Neural cell (in vitro differentiated cells): ENCODE measurements at regions not wholly inside any gene's neighbourhood (a gene's known extent, or its start where the extent isn't known, plus 50 kb on each side); places are given as distances from the start of the nearest gene placed in this dataset.

Experiments
- H2AFZ ChIP-seq: fragments of 200-600, 300-800 bp; sonication (generic), shearing (Covaris generic); 2 replicates; pipeline ENCODE4 v1.6.0; 2014; ENCODE audit warnings: low read depth, mild to moderate bottlenecking, antibody characterized with exemption, low read length, moderate library complexity
- H3F3A ChIP-seq: fragments of 200-600 bp; shearing (Covaris generic); 2 replicates; pipeline ENCODE4 v1.6.1; 2016; ENCODE audit warnings: mild to moderate bottlenecking, moderate library complexity, mixed read lengths, antibody characterized with exemption, low read length; ENCODE audit not compliant: insufficient read depth, poor library complexity, severe bottlenecking
- H3K27ac ChIP-seq: fragments of 200-600, 300-800 bp; sonication (generic), shearing (Covaris generic); 2 replicates; pipeline ENCODE4 v1.5.1; 2014; ENCODE audit warnings: mild to moderate bottlenecking, low read length, moderate library complexity
- H3K27me3 ChIP-seq: fragments of 300-800, 200-600 bp; sonication (generic), shearing (Covaris generic); 2 replicates; pipeline ENCODE4 v1.6.0; 2014; ENCODE audit warnings: mild to moderate bottlenecking, low read depth, low read length, moderate library complexity; ENCODE audit not compliant: insufficient read depth
- H3K36me3 ChIP-seq: fragments of 300-800, 200-600 bp; sonication (generic), shearing (Covaris generic); 2 replicates; pipeline ENCODE4 v1.5.1; 2014; ENCODE audit warnings: mild to moderate bottlenecking, antibody characterized with exemption, low read length, moderate library complexity; ENCODE audit not compliant: insufficient read depth
- H3K4me2 ChIP-seq: fragments of 300-800, 200-600 bp; sonication (generic), shearing (Covaris generic); 2 replicates; pipeline ENCODE4 v1.6.0; 2014; ENCODE audit warnings: mild to moderate bottlenecking, low read length
- H3K4me3 ChIP-seq: fragments of 300-800, 200-600 bp; sonication (generic), shearing (Covaris generic); 2 replicates; pipeline ENCODE4 v1.5.1; 2014; ENCODE audit warnings: mild to moderate bottlenecking, low read length, moderate library complexity
- H3K79me2 ChIP-seq: fragments of 200-600 bp; shearing (Covaris generic); replicated peaks from 2 replicates; pipeline ENCODE4 v1.6.0; 2014; ENCODE audit warnings: mild to moderate bottlenecking, low read length, moderate library complexity; ENCODE audit not compliant: insufficient read depth
- H3K9ac ChIP-seq: fragments of 300-800, 200-600 bp; sonication (generic), shearing (Covaris generic); 2 replicates; pipeline ENCODE4 v1.6.1; 2016; ENCODE audit warnings: mild to moderate bottlenecking, low read length, mixed read lengths
- H3K9me2 ChIP-seq: fragments of 200-600 bp; shearing (Covaris generic); 2 replicates; pipeline ENCODE4 v1.6.1; 2016; ENCODE audit warnings: mild to moderate bottlenecking, low read length, mixed read lengths; ENCODE audit not compliant: insufficient read depth
- H3K9me3 ChIP-seq: fragments of 200-600, 300-800 bp; sonication (generic), shearing (Covaris generic); 2 replicates; pipeline ENCODE4 v1.6.1; 2016; ENCODE audit warnings: mild to moderate bottlenecking, mixed run types, low read length, moderate library complexity, mixed read lengths
- H4K20me1 ChIP-seq: fragments of 200-600 bp; shearing (Covaris generic); 2 replicates; pipeline ENCODE4 v1.6.1; 2016; ENCODE audit warnings: mild to moderate bottlenecking, mixed run types; ENCODE audit not compliant: insufficient read depth
- EP300 ChIP-seq: fragments of 450-650 bp; conservative IDR thresholded peaks from 2 replicates; pipeline ENCODE4 v1.6.1; 2014; ENCODE audit warnings: antibody characterized with exemption, mild to moderate bottlenecking, moderate library complexity; ENCODE audit not compliant: poor library complexity, severe bottlenecking
- EZH2 ChIP-seq: fragments of 200-600, 300-800 bp; shearing (Covaris generic), sonication (generic); IDR thresholded peaks from 2 replicates; pipeline ENCODE4 v1.6.1; 2014; ENCODE audit warnings: antibody characterized with exemption, low read length, borderline replicate concordance, mild to moderate bottlenecking; ENCODE audit not compliant: insufficient read depth, poor library complexity, severe bottlenecking
- MXI1 ChIP-seq: fragments of 450-650 bp; conservative IDR thresholded peaks from 2 replicates; pipeline ENCODE4 v1.6.1; 2014; ENCODE audit warnings: antibody characterized with exemption, mild to moderate bottlenecking; ENCODE audit not compliant: poor library complexity, severe bottlenecking
- POLR2AphosphoS5 ChIP-seq: IDR thresholded peaks from 2 replicates; pipeline ENCODE4 v1.6.1; 2012
- RAD21 ChIP-seq: fragments of 450-650 bp; conservative IDR thresholded peaks from 2 replicates; pipeline ENCODE4 v1.6.1; 2014; ENCODE audit warnings: antibody characterized with exemption, mild to moderate bottlenecking, moderate library complexity
- SMC3 ChIP-seq: fragments of 450-650 bp; conservative IDR thresholded peaks from 2 replicates; pipeline ENCODE4 v1.6.1; 2014; ENCODE audit warnings: antibody characterized with exemption, mild to moderate bottlenecking, moderate library complexity; ENCODE audit not compliant: poor library complexity
- TAF1 ChIP-seq: IDR thresholded peaks from 2 replicates; pipeline ENCODE4 v1.6.1; 2012; ENCODE audit warnings: low read depth
- TF ChIP-seq, protein P1 (sequence below): fragments of 450-650 bp; IDR thresholded peaks from 2 replicates; pipeline ENCODE4 v1.5.1; 2014; ENCODE audit warnings: antibody characterized with exemption, mild to moderate bottlenecking, moderate library complexity; ENCODE audit not compliant: poor library complexity, severe bottlenecking
- TF ChIP-seq, protein P2 (sequence below): IDR thresholded peaks from 2 replicates; pipeline ENCODE4 v1.6.1; 2012; ENCODE audit warnings: borderline replicate concordance

DNA sequence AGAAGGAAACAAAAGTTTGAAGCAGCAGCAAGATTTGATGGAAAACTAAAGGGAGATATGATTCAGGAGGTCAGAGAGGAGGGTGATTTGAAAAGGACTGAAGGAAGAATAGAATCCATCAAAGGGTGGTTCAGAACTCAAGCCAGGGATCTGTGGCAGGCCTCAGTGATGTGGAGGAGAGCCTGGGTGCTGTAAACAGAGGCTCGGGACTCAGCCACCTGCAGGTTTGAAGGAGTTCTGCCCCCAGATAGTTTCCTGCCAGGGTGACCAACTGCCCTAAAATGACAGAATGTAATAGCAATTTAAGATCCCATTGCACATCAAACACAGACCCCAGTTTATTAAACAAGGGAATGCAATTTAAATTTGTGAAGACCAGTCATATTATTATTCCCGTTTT, 204.0 kb upstream of the FAT1 start:
- Histone ChIP-seq H3F3A (no peaks in the 10 kb centered on the region), H3K9ac (no peak overlapping the region), H3K9me2 (no peaks in the 10 kb centered on the region), H3K4me2 (no peak overlapping the region), H3K27me3 (no peaks in the 10 kb centered on the region), H3K9me3 (peaks cover 7% of the 10 kb centered on the region), H3K79me2 (no peaks in the 10 kb centered on the region), H3K36me3 (no peaks in the 10 kb centered on the region), H2AFZ (no peak overlapping the region), H4K20me1 (no peaks in the 10 kb centered on the region), H3K27ac (no peak overlapping the region), H3K4me3 (no peak overlapping the region)
- TF ChIP-seq SMC3, result no peak
- TF ChIP-seq, protein P1, sequence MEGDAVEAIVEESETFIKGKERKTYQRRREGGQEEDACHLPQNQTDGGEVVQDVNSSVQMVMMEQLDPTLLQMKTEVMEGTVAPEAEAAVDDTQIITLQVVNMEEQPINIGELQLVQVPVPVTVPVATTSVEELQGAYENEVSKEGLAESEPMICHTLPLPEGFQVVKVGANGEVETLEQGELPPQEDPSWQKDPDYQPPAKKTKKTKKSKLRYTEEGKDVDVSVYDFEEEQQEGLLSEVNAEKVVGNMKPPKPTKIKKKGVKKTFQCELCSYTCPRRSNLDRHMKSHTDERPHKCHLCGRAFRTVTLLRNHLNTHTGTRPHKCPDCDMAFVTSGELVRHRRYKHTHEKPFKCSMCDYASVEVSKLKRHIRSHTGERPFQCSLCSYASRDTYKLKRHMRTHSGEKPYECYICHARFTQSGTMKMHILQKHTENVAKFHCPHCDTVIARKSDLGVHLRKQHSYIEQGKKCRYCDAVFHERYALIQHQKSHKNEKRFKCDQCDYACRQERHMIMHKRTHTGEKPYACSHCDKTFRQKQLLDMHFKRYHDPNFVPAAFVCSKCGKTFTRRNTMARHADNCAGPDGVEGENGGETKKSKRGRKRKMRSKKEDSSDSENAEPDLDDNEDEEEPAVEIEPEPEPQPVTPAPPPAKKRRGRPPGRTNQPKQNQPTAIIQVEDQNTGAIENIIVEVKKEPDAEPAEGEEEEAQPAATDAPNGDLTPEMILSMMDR, result no peak
- TF ChIP-seq EP300, result no peak
- TF ChIP-seq TAF1, result no peak
- TF ChIP-seq POLR2AphosphoS5, result no peak
- TF ChIP-seq RAD21, result no peak
- TF ChIP-seq, protein P2, sequence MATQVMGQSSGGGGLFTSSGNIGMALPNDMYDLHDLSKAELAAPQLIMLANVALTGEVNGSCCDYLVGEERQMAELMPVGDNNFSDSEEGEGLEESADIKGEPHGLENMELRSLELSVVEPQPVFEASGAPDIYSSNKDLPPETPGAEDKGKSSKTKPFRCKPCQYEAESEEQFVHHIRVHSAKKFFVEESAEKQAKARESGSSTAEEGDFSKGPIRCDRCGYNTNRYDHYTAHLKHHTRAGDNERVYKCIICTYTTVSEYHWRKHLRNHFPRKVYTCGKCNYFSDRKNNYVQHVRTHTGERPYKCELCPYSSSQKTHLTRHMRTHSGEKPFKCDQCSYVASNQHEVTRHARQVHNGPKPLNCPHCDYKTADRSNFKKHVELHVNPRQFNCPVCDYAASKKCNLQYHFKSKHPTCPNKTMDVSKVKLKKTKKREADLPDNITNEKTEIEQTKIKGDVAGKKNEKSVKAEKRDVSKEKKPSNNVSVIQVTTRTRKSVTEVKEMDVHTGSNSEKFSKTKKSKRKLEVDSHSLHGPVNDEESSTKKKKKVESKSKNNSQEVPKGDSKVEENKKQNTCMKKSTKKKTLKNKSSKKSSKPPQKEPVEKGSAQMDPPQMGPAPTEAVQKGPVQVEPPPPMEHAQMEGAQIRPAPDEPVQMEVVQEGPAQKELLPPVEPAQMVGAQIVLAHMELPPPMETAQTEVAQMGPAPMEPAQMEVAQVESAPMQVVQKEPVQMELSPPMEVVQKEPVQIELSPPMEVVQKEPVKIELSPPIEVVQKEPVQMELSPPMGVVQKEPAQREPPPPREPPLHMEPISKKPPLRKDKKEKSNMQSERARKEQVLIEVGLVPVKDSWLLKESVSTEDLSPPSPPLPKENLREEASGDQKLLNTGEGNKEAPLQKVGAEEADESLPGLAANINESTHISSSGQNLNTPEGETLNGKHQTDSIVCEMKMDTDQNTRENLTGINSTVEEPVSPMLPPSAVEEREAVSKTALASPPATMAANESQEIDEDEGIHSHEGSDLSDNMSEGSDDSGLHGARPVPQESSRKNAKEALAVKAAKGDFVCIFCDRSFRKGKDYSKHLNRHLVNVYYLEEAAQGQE, result no peak
- TF ChIP-seq MXI1, result no peak
- TF ChIP-seq EZH2, result no peak

DNA sequence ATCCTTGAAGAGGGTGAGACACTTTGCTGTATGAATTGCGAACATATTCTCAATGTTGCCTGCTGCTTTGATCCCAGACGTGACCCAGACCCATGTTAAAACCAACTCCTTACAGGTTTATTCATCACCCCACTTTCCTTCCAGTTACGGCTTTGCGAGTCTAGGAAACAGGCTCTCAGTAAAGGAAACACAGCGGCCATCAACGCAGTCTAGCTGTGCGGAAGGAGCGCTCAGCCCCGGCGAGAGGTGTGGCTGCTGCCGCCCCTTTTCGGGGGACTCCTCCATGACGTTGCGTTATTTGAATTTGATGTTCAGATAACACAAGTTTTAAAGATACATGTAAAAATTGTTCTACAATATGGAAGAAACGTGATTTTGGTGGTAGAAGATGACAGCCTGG, 206.4 kb upstream of the FAT1 start:
- Histone ChIP-seq H3K27ac (no peak overlapping the region), H3K9me3 (peaks cover 7% of the 10 kb centered on the region), H3K9me2 (no peaks in the 10 kb centered on the region), H2AFZ (no peak overlapping the region), H3K27me3 (no peaks in the 10 kb centered on the region), H3K79me2 (no peaks in the 10 kb centered on the region), H3K4me2 (no peak overlapping the region), H4K20me1 (no peaks in the 10 kb centered on the region), H3F3A (no peaks in the 10 kb centered on the region), H3K9ac (no peak overlapping the region), H3K36me3 (no peaks in the 10 kb centered on the region), H3K4me3 (no peak overlapping the region)
- TF ChIP-seq, protein P1, result no peak
- TF ChIP-seq POLR2AphosphoS5 (no peak), EP300 (no peak), MXI1 (no peak), SMC3 (no peak), TAF1 (no peak)
- TF ChIP-seq, protein P2, result no peak
